ENCODE measurements at regions not wholly inside any gene's neighbourhood (a gene's known extent, or its start where the extent isn't known, plus 50 kb on each side); places are given as distances from the start of the nearest gene placed in this dataset.

GRCh38 chr9:80292231-80292630, 720.5 kb downstream of the TLE4 start:
- no peak for DNase-seq (ENCODE audit: low spot score)
- no peak overlapping the region for H3K27ac ChIP-seq
- ChIA-PET CTCF (no interaction called here), POLR2A (ENCODE audit: low non-redundant PET) (no interaction called here)
- TF ChIP-seq CTCF (conservative IDR thresholded peaks at IDR 0.05; ENCODE audit: low read depth): no peak

- ChIA-PET CTCF (no interaction called here), POLR2A (ENCODE audit: low non-redundant PET) (no interaction called here)
- peak; percentile 6 for DNase-seq (ENCODE audit: low spot score)
- H3K27ac ChIP-seq: no peak overlapping the region
- peak; percentile 35 for TF ChIP-seq CTCF (conservative IDR thresholded peaks at IDR 0.05; ENCODE audit: low read depth)
Observed at GRCh38 chr9:80285326-80285725, 713.6 kb downstream of the TLE4 start.

GRCh38 chr9:80282766-80283165, 711.0 kb downstream of the TLE4 start:
- ChIA-PET CTCF (no interaction called here), POLR2A (ENCODE audit: low non-redundant PET) (no interaction called here)
- TF ChIP-seq CTCF (conservative IDR thresholded peaks at IDR 0.05; ENCODE audit: low read depth): no peak

GRCh38 chr9:80259079-80259478, 687.3 kb downstream of the TLE4 start:
- DNase-seq (ENCODE audit: low spot score): no peak
- CTCF ChIA-PET: no interaction called here
- POLR2A ChIA-PET (ENCODE audit: low non-redundant PET): no interaction called here
- TF ChIP-seq CTCF (conservative IDR thresholded peaks at IDR 0.05; ENCODE audit: low read depth): no peak
- H3K27ac ChIP-seq: no peak overlapping the region

More at GRCh38 chr9:80282766-80283165, 711.0 kb downstream of the TLE4 start:
- H3K27ac ChIP-seq: no peak overlapping the region
- no peak for DNase-seq (ENCODE audit: low spot score)

GRCh38 chr9:80251778-80252177, 680.0 kb downstream of the TLE4 start:
- ChIA-PET CTCF (no interaction called here), POLR2A (ENCODE audit: low non-redundant PET) (no interaction called here)
- no peak for TF ChIP-seq CTCF (conservative IDR thresholded peaks at IDR 0.05; ENCODE audit: low read depth)
- no peak for DNase-seq (ENCODE audit: low spot score)
- H3K27ac ChIP-seq: no peak overlapping the region

- no peak overlapping the region for H3K27ac ChIP-seq
- peak; percentile 24 for DNase-seq (ENCODE audit: low spot score)
- ChIA-PET POLR2A (ENCODE audit: low non-redundant PET) (no interaction called here), CTCF (no interaction called here)
- no peak for TF ChIP-seq CTCF (conservative IDR thresholded peaks at IDR 0.05; ENCODE audit: low read depth)
Observed at GRCh38 chr9:80242022-80242421, 670.3 kb downstream of the TLE4 start.

GRCh38 chr9:80235752-80236151, 664.0 kb downstream of the TLE4 start:
- DNase-seq (ENCODE audit: low spot score): no peak
- no peak for TF ChIP-seq CTCF (conservative IDR thresholded peaks at IDR 0.05; ENCODE audit: low read depth)
- no peak overlapping the region for H3K27ac ChIP-seq
- CTCF ChIA-PET: no interaction called here
- POLR2A ChIA-PET (ENCODE audit: low non-redundant PET): no interaction called here
